ENCODE measurements at regions not wholly inside any gene's neighbourhood (a gene's known extent, or its start where the extent isn't known, plus 50 kb on each side); places are given as distances from the start of the nearest gene placed in this dataset.

DNA sequence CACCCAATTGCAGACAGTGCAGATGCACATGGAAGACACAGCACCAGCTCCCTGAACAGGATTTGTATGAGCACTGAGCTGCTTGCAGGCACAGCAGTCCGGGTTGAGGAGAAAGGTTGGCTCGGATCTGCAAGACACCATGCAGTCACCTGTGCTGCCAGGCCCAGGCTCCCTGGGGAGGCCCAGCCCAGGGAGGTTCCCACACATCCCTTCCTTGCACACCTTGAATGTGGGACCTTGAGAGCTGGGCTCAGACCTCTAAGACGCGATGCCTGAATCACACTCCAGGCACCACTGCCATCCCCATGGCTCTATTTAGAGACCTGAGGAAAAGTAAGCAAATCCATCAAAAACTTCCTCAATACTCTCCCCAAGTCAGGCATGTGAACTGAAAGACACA, 397.7 kb downstream of the TCERG1L start:
- no peak for DNase-seq (ENCODE audit: low read depth)
- H3K4me3 ChIP-seq (ENCODE audit: low read depth, low read length) = no peak overlapping the region
- TF ChIP-seq, protein P1, sequence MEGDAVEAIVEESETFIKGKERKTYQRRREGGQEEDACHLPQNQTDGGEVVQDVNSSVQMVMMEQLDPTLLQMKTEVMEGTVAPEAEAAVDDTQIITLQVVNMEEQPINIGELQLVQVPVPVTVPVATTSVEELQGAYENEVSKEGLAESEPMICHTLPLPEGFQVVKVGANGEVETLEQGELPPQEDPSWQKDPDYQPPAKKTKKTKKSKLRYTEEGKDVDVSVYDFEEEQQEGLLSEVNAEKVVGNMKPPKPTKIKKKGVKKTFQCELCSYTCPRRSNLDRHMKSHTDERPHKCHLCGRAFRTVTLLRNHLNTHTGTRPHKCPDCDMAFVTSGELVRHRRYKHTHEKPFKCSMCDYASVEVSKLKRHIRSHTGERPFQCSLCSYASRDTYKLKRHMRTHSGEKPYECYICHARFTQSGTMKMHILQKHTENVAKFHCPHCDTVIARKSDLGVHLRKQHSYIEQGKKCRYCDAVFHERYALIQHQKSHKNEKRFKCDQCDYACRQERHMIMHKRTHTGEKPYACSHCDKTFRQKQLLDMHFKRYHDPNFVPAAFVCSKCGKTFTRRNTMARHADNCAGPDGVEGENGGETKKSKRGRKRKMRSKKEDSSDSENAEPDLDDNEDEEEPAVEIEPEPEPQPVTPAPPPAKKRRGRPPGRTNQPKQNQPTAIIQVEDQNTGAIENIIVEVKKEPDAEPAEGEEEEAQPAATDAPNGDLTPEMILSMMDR (conservative IDR thresholded peaks at IDR 0.05; ENCODE audit: low read depth, low read length) = no peak

DNA sequence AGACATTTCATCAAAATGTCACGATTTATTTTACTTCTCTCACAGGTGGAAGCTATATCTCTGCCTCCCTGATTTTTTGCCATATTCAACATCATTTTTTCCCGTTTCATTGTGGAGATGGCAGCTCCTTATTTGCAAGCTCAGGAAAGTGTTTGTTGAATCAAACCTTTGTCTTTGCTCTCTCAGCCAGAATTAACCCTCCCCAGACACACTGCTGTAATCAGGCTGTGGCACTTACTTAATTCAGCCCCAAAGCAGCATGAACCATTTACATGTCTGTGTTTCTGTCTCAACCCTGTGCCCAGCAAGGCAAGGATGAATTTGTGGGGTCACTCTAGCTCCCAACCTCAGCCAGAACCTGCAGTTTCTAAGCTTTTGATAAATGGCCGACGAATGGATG, 397.2 kb downstream of the TCERG1L start:
- no peak for DNase-seq (ENCODE audit: low read depth)
- no peak overlapping the region for H3K4me3 ChIP-seq (ENCODE audit: low read depth, low read length)
- TF ChIP-seq, protein P1 (conservative IDR thresholded peaks at IDR 0.05; ENCODE audit: low read depth, low read length) = no peak

DNA sequence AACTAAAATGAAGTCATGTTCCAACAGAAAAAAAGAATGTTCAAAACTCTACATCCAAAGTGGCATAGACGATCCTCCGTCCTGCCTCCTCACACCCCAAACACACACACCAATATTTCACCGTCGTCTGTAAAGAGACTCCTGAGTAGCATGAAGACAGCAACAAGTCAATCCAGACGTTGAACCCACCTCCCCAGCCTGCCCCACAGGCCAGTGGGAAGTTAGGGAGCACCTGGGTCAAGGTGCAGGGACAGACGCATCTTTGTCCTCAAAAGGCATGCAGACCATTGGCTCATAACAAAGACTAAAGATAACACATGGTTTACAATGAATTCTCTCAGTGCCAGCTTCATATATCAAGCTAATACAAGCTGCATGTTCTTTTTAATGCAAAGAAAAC, 396.5 kb downstream of the TCERG1L start:
- H3K4me3 ChIP-seq (ENCODE audit: low read depth, low read length) = no peak overlapping the region
- TF ChIP-seq, protein P1 (conservative IDR thresholded peaks at IDR 0.05; ENCODE audit: low read depth, low read length) = no peak
- no peak for DNase-seq (ENCODE audit: low read depth)

DNA sequence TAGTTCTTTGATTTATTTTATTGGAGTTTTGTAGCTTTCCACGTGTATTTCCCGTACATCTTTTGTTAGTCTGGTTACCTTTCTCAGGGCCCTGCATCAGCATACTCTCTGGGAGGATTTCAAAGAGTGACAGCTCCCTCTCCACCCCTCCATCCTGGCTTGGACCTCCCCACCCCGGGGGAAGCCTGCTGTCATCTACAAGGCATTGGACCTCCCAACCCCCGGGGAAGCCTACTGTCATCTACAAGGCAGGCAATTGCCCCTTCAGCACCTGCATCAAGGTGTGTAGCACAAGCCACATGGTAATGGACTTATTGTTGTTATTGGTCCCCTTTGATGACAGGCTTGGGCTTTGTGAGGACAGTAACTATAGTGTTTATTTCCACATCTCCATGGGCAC, 390.1 kb downstream of the TCERG1L start:
- TF ChIP-seq, protein P1 (conservative IDR thresholded peaks at IDR 0.05; ENCODE audit: low read depth, low read length) = no peak
- no peak overlapping the region for H3K4me3 ChIP-seq (ENCODE audit: low read depth, low read length)

DNA sequence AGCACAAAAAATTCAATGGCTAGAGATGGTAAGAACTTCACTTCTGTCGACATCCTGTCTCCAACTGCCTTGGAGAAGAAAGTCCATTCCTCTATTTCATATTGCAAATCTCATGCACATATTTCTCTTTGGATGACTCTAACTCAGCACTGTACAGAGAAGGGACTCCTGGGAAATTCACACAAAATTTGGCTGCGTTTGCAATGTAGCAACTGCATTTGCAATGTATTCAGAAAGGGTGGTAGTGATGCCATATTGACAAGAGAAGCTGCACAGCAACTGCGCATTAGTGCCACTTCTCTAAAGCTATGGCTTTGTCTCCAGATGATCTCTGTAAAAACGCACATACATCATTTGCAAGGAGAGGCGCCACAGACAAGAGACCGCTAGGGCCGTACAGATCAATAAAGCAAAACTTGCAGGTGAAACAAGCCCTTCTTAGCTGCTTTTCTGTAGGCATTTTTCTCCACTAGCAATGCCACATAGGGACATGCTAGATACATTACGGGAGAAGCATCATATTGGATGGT, 389.5 kb downstream of the TCERG1L start:
- no peak overlapping the region for H3K4me3 ChIP-seq (ENCODE audit: low read depth, low read length)
- TF ChIP-seq, protein P1 (conservative IDR thresholded peaks at IDR 0.05; ENCODE audit: low read depth, low read length) = no peak
- DNase-seq (ENCODE audit: low read depth) = no peak

More for the DNA sequence above, 390.1 kb downstream of the TCERG1L start:
- DNase-seq (ENCODE audit: low read depth) = no peak

DNA sequence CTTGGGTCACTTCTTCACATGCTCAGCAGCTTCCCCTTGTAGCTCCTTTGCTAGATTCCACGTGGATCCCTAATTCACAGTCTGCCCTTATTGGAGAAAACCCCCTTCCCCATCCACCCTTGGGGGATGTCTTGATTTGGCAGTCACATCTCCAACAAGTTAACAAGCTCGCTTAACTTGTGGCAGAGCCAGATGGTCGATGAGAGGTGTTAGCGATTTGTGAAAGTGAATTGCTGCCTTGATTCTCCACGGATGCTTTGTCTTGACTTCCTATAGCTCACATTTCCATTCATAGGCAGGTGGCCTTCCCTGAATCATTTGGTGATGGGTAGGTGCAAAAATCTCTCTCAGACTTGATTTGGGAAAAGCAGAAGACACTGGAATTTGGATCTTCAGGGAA, 387.9 kb downstream of the TCERG1L start:
- no peak for DNase-seq (ENCODE audit: low read depth)
- H3K4me3 ChIP-seq (ENCODE audit: low read depth, low read length) = no peak overlapping the region
- TF ChIP-seq, protein P1 (conservative IDR thresholded peaks at IDR 0.05; ENCODE audit: low read depth, low read length) = no peak

DNA sequence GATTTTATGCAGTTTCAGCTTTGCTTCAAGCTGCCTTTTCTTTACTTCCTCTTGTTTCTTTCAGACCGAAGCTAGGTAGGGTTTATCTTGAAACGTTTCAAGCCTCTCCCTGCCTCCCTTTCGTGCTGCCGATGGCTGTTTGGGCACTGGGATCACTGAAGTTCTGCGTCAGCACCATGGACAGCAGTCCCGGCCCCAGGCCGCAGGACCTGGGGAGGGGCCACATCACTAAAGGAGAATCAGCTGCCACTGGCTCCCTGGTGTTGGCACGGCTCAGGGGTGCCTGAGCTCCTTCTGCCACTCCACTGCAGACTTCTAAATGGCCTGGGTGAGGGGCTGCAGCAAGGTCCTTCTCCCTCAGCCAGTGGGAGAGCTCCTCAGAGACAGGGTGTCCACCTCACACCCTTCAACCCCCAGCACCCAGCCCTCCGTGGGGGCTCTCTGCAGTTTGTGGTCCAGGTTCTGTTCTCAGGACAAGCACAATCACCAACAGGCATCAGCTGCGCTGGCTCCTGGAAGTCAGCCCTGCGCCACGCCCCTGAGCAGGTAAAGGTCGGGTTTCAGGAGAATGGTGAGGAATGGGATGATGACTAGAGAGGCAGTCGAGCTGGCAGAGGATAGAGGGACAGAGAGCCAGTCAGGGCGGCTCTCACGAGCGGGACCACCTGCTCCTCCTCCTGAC, 387.2 kb downstream of the TCERG1L start:
- no peak overlapping the region for H3K4me3 ChIP-seq (ENCODE audit: low read depth, low read length)
- DNase-seq (ENCODE audit: low read depth) = no peak
- TF ChIP-seq, protein P1 (conservative IDR thresholded peaks at IDR 0.05; ENCODE audit: low read depth, low read length) = no peak

All from epithelial cell of proximal tubule (primary cell).